ENCODE measurements at regions not wholly inside any gene's neighbourhood (a gene's known extent, or its start where the extent isn't known, plus 50 kb on each side); places are given as distances from the start of the nearest gene placed in this dataset.

DNA sequence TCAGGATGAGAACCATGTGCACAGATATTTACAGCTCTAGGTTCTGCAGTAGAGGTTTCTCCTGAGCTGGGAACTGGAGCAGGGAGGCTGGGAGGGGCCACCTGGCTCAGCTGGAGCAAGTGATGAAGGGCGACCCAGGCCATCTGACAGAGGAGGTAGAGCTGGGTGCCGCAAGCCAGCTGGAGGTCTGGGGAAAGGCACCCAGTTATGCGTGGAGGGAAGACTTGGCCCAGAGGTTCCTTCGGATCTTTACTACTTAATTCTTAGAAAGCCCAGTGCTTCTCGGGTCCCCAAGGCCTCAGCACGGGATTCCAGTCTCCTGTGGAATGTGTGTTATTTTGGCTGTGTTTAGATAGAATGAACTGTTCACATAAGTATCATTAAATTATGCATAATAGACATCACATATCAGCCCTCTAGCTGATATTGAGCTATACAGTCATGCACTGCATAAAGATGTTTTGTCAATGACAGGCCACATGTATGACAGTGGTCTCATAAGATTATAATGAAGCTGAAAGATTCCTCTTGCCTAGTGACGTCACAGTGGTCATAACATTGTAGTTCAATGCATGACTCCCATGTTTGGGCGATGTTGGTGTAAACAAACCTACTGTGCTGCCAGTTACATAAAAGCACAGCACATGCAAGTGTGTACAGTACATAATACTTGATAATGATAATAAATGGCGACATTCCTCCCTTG is 245.1 kb downstream of the RHOU start:
- Histone ChIP-seq H3K4me1 (ENCODE audit: control insufficient read depth, insufficient read depth, low read length) (no peaks in the 10 kb centered on the region), H3K27ac (ENCODE audit: low read length) (no peak overlapping the region), H3K9me3 (ENCODE audit: control insufficient read depth, insufficient read depth, low read length) (no peaks in the 10 kb centered on the region), H3K36me3 (ENCODE audit: control insufficient read depth, insufficient read depth, low read length) (no peaks in the 10 kb centered on the region), H3K27me3 (ENCODE audit: control insufficient read depth, insufficient read depth, low read length) (peaks cover 3% of the 10 kb centered on the region), H3K4me3 (ENCODE audit: low read length) (no peak overlapping the region)
- DNase-seq (no peak), ATAC-seq (no peak)
- Mint-ChIP-seq H3K27ac (no peak overlapping the region), H3K4me3 (no peak overlapping the region), H3K4me1 (no peaks in the 10 kb centered on the region), H3K36me3 (no peaks in the 10 kb centered on the region), H3K27me3 (ENCODE audit: low read depth in 2 of 2) (no peaks in the 10 kb centered on the region), H3K9me3 (no peaks in the 10 kb centered on the region)
- 96% methylated on average over 6 of the region's 9 CpGs for WGBS (ENCODE audit: insufficient coverage)
- TF ChIP-seq, protein P1, sequence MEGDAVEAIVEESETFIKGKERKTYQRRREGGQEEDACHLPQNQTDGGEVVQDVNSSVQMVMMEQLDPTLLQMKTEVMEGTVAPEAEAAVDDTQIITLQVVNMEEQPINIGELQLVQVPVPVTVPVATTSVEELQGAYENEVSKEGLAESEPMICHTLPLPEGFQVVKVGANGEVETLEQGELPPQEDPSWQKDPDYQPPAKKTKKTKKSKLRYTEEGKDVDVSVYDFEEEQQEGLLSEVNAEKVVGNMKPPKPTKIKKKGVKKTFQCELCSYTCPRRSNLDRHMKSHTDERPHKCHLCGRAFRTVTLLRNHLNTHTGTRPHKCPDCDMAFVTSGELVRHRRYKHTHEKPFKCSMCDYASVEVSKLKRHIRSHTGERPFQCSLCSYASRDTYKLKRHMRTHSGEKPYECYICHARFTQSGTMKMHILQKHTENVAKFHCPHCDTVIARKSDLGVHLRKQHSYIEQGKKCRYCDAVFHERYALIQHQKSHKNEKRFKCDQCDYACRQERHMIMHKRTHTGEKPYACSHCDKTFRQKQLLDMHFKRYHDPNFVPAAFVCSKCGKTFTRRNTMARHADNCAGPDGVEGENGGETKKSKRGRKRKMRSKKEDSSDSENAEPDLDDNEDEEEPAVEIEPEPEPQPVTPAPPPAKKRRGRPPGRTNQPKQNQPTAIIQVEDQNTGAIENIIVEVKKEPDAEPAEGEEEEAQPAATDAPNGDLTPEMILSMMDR (IDR thresholded peaks at IDR 0.05): no peak
- intact Hi-C loops (cut with micrococcal nuclease): no loop called here

DNA sequence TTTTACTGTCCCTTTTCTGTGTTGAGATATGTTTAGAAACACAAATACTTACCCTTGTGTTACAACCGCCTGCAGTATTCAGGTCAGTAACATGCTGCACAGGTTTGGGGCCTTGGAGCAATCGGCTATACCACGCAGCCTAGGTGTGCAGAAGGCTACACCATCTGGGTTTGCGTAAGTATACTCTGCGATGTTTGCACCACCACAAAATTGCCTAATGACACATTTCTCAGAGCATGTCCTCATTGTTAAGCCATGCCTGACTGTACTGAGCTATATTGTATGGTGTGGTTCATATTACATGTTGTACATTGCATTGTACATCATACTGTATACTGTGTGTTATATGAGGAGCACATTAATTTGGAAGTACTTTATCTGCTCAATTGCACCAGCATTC is 247.4 kb downstream of the RHOU start:
- H3K27ac Mint-ChIP-seq: no peak overlapping the region
- H3K27me3 ChIP-seq (ENCODE audit: control insufficient read depth, insufficient read depth, low read length): peaks cover 3% of the 10 kb centered on the region
- ATAC-seq: peak in 1 of 3 donors; percentile 45
- intact Hi-C loops (cut with micrococcal nuclease): no loop called here
- no peak for DNase-seq
- H3K27me3 Mint-ChIP-seq (ENCODE audit: low read depth in 2 of 2): no peaks in the 10 kb centered on the region
- no peak overlapping the region for H3K4me3 ChIP-seq (ENCODE audit: low read length)
- 100% methylated on average over 4 of the region's 5 CpGs for WGBS (ENCODE audit: insufficient coverage)
- no peaks in the 10 kb centered on the region for H3K36me3 Mint-ChIP-seq
- H3K9me3 Mint-ChIP-seq: no peaks in the 10 kb centered on the region
- no peak overlapping the region for H3K27ac ChIP-seq (ENCODE audit: low read length)
- H3K4me1 Mint-ChIP-seq: no peaks in the 10 kb centered on the region
- no peaks in the 10 kb centered on the region for H3K36me3 ChIP-seq (ENCODE audit: control insufficient read depth, insufficient read depth, low read length)
- H3K4me1 ChIP-seq (ENCODE audit: control insufficient read depth, insufficient read depth, low read length): peaks cover 5% of the 10 kb centered on the region
- H3K4me3 Mint-ChIP-seq: no peak overlapping the region
- H3K9me3 ChIP-seq (ENCODE audit: control insufficient read depth, insufficient read depth, low read length): no peaks in the 10 kb centered on the region
- TF ChIP-seq, protein P1 (IDR thresholded peaks at IDR 0.05): no peak

DNA sequence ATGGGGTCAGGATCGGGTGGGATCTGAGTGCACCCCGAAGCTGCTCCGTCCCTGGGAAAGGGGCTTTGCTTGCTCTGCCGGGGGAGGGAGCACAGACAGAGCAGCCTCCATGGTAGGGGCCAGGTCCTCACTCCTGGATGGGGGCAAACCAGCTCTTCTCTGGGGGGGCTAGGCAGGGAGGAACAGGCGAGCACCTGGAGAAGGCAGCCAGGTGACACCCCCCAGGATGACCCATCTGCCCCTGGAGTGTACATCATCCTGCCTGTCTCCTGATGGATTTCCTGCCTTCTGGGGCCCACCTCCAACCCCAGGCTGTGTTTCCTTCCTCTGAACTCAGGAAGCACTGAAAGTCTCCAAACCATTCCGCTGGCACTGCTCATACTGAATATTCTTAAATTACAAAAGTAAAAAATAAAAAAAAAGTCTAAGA is 248.0 kb downstream of the RHOU start:
- no peak for DNase-seq
- TF ChIP-seq, protein P1 (IDR thresholded peaks at IDR 0.05): no peak
- no peaks in the 10 kb centered on the region for H3K4me1 Mint-ChIP-seq
- peaks cover 9% of the 10 kb centered on the region for H3K4me1 ChIP-seq (ENCODE audit: control insufficient read depth, insufficient read depth, low read length)
- ATAC-seq: no peak
- H3K4me3 Mint-ChIP-seq: no peak overlapping the region
- peaks cover 3% of the 10 kb centered on the region for H3K27me3 ChIP-seq (ENCODE audit: control insufficient read depth, insufficient read depth, low read length)
- no peaks in the 10 kb centered on the region for H3K36me3 Mint-ChIP-seq
- H3K9me3 Mint-ChIP-seq: no peaks in the 10 kb centered on the region
- no peak overlapping the region for H3K4me3 ChIP-seq (ENCODE audit: low read length)
- no peak overlapping the region for H3K27ac Mint-ChIP-seq
- no peaks in the 10 kb centered on the region for H3K9me3 ChIP-seq (ENCODE audit: control insufficient read depth, insufficient read depth, low read length)
- H3K27me3 Mint-ChIP-seq (ENCODE audit: low read depth in 2 of 2): no peaks in the 10 kb centered on the region
- 84% methylated on average over 6 of the region's 6 CpGs for WGBS (ENCODE audit: insufficient coverage)
- no peaks in the 10 kb centered on the region for H3K36me3 ChIP-seq (ENCODE audit: control insufficient read depth, insufficient read depth, low read length)
- no peak overlapping the region for H3K27ac ChIP-seq (ENCODE audit: low read length)
- intact Hi-C loops (cut with micrococcal nuclease): no loop called here

DNA sequence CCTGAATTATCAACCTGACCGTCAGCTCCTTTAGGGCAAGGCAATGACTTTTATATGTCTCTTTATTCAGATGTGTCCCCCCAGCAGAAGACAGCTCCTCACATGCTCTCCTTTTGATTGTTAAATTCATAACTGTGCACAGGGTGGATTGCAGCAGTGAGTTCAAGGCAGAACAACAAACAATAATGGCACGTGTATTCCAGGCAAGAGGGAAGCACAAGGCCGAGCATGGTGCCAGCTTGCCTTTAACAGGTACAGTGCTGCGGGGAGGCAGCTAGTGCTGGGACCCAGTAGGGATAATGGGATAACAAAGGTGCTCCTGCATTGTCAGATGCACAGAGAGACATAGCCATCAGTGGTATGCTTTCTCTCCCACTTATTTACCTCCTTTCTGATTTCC is 248.4 kb downstream of the RHOU start:
- Histone ChIP-seq H3K27me3 (ENCODE audit: control insufficient read depth, insufficient read depth, low read length) (peaks cover 3% of the 10 kb centered on the region), H3K36me3 (ENCODE audit: control insufficient read depth, insufficient read depth, low read length) (no peaks in the 10 kb centered on the region), H3K4me3 (ENCODE audit: low read length) (no peak overlapping the region), H3K4me1 (ENCODE audit: control insufficient read depth, insufficient read depth, low read length) (peaks cover 9% of the 10 kb centered on the region), H3K27ac (ENCODE audit: low read length) (no peak overlapping the region), H3K9me3 (ENCODE audit: control insufficient read depth, insufficient read depth, low read length) (no peaks in the 10 kb centered on the region)
- H3K27me3 Mint-ChIP-seq (ENCODE audit: low read depth in 2 of 2): no peaks in the 10 kb centered on the region
- ATAC-seq: no peak
- no peaks in the 10 kb centered on the region for H3K9me3 Mint-ChIP-seq
- intact Hi-C loops (cut with micrococcal nuclease): no loop called here
- H3K4me1 Mint-ChIP-seq: no peaks in the 10 kb centered on the region
- no peak overlapping the region for H3K27ac Mint-ChIP-seq
- H3K4me3 Mint-ChIP-seq: no peak overlapping the region
- WGBS (ENCODE audit: insufficient coverage): 81% methylated on average over 4 of the region's 4 CpGs
- no peaks in the 10 kb centered on the region for H3K36me3 Mint-ChIP-seq
- TF ChIP-seq, protein P1 (IDR thresholded peaks at IDR 0.05): no peak
- DNase-seq: no peak
